GM21528 (cell line): ENCODE measurements at regions not wholly inside any gene's neighbourhood (a gene's known extent, or its start where the extent isn't known, plus 50 kb on each side); places are given as distances from the start of the nearest gene placed in this dataset.

Experiments used
- ATAC-seq: cut with Tn5 transposase; IDR thresholded peaks from one replicate; pipeline ENCODE4 v1.9.1; 2021; ENCODE audit warnings: mild to moderate bottlenecking, moderate library complexity; ENCODE audit not compliant: unreplicated experiment, low FRiP score

DNA sequence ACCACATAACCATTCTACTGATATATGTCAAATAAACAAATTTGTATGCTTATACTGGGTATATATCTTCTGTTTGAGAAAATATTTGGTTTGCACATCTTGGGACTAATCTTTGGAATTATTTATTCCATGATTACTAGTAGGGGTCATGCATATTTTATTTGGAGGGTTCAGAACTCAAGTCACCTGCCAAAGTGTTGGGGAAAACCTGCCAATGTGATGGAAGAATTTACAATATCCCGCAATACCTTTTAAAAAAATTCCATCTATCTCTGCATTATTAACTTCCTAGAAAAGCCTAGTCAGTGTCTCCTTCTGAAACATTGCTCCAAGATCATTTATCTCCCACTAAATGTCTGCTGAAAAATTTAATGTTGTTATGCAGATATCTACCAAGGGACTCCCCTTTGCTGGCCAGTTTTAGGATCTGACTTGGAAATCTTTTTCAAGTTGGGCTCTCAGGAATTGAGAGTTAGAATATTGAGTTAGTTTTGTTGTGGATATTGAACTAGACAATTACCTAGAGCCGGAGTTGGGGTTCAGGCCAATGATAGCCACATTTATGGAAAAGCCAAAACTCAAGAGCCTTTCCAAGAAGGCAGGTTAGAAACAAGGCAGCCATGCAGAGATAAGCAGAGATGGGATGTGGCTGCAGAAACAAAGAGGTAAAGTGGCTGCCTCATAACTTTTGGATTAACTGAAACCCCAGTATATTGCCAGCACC is 425.2 kb downstream of the ADAMTS20 start:
- ATAC-seq: no peak

- ATAC-seq: no peak
Observed at GRCh38 chr12:43123461-43123860, 428.5 kb downstream of the ADAMTS20 start.

GRCh38 chr12:43120150-43120549 is 431.9 kb downstream of the ADAMTS20 start:
- no peak for ATAC-seq

DNA sequence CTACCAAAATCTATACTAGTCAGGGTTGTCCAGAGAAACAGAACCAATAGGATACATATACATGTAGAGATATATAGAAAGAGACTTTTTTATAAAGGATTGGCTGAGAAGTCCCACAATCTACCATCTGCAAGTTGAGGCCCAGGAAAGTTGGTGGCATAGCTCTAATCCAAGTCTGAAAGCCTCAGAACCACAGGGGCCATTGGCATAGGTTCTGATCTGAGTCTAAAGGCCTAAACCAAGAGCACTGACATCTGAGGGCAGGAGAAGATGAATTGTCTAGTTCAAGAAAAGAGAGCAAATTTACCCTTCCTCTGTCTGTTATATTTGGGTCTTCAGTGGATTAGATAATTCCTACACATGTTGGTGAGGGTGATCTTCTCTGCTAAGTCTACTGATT is 433.1 kb downstream of the ADAMTS20 start:
- ATAC-seq: no peak

DNA sequence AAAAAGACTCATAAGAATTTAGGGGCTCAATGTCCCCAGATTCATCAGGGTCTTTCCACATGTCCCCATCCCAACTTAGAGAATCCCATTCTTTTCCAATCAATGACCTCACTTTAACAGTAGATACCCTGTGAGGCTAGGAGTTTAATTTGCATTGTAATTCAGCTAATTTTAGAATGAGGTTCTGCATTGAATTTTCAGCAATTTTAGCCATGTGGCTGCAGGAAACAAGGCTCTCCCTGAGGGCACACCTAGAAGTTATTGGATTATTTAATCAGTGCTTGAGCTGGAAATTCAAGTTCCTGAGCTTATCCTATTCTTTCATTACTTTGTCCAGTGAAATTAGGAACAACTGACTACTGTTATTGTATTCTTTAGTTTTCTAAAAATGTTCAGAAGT is 433.8 kb downstream of the ADAMTS20 start:
- no peak for ATAC-seq

DNA sequence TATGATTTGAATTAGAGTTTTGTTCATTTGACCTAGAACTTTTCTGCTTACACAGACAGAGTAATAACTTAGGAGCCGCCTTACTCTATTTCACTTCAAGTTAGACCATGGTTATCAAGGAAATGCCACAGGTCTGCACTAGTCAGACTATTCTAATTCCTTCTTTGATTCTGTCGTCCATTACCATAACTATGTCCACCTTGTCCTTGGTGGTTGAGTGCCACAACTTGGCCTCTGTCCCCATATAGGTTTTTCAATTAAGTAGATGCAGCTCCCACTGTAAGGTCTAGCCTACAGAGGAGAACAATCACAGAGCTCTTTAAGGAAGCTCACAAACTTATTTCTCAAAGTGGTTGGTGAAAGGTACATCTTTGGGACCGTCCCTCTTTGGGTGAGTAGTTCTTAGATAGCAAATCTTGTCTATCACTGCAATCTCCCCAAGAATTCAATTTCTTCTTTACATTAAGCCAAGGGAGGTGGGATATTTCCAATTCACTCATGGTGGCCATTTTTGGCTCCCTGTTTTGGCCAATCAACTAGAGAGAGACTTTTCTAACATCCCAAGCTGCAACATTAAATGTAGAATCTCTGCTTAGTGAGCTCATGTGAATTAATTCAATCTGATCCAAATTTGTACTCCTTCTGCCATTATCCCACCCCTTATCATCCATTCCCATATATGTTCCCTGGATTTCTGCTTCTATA is 434.6 kb downstream of the ADAMTS20 start:
- no peak for ATAC-seq

- no peak for ATAC-seq
Observed at GRCh38 chr12:43115441-43116160, 436.4 kb downstream of the ADAMTS20 start.

DNA sequence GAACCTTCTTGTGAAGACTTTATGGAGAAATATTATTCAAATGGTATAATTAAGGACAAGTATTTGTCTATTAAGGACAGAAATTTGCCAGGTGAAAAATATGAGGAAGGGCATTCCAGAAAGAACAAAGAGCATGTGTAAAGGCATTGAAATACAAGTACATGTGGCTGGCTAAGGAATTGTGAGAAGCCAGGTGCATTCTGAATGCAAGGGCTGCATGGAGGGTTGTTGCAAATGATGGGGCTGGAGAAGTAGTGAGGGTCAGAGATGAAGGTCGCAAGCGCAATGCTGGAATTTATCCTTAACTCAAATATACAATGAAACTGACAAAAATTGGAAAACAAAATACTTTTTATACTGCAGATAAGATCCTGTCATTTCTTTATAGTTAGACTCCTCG is 437.7 kb downstream of the ADAMTS20 start:
- ATAC-seq: no peak

- ATAC-seq: no peak
Observed at GRCh38 chr12:43113616-43114015, 438.4 kb downstream of the ADAMTS20 start.

DNA sequence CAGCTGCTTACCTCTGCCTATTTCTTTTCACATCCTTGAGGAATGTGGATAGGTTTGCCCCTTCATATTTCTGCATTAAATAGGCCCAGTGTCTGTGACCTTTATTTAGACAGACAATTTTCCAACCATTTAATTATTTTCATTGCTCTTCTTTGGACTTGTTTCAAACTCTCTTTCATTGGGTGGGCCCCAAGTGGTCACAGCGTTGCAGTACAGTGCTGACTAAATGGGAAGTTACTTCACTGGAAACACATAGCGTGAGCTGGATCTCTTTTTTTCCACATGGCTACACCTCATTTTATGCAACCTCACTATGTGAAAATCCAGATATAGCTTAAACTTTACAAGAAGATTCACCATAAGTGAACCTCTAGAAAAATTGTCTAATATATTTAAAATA is 438.9 kb downstream of the ADAMTS20 start:
- no peak for ATAC-seq

- no peak for ATAC-seq
Observed at GRCh38 chr12:43112101-43112920, 439.7 kb downstream of the ADAMTS20 start.

DNA sequence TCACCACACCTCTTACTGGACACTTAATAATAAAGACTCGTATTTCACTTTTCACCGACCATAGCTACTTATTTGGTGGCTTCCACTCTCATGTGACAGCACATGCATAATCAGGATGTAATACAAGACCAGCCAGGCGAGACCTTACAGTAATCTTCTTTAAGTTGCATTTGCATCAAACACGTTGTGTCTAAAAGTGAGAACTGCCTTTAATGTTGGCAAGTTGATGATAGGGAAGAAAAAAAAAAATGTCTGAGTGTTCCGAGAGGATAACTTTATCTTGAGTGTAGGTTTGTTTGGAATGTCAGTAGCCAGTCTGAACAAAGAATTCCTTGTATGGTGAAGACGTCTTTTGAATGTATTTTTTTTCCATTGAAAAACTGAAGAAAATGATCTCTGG is 440.4 kb downstream of the ADAMTS20 start:
- no peak for ATAC-seq

GRCh38 chr12:43109631-43110345 is 442.2 kb downstream of the ADAMTS20 start:
- no peak for ATAC-seq

GRCh38 chr12:43108656-43109055 is 443.3 kb downstream of the ADAMTS20 start:
- no peak for ATAC-seq

GRCh38 chr12:43107026-43107775 is 444.8 kb downstream of the ADAMTS20 start:
- ATAC-seq: no peak

GRCh38 chr12:43106355-43106754 is 445.6 kb downstream of the ADAMTS20 start:
- no peak for ATAC-seq

DNA sequence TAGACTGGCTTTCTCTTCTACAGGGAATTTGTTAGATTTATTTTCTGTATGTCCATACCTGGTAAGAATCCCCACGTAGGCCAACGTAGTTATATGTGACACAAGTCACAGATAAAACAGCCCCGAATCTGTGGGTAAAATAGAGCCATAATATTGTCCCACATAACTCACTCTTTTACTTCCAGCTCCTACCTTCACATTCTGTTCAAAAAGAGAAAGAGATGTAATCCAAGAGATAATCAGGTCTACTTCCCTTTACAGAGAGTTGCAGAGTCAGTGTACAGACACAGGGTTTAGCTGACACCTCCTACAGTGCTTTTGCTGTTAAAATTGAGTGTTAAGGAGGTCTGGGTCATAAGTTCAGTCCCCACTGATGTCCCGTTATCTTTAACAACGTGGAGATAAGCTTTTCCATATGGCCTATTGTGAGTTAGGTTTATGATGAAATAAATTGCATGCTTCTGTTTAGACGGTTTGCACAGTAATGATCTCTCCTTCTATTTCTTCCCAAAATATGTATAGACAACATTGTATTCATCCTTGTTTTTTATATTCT is 446.5 kb downstream of the ADAMTS20 start:
- ATAC-seq: no peak

DNA sequence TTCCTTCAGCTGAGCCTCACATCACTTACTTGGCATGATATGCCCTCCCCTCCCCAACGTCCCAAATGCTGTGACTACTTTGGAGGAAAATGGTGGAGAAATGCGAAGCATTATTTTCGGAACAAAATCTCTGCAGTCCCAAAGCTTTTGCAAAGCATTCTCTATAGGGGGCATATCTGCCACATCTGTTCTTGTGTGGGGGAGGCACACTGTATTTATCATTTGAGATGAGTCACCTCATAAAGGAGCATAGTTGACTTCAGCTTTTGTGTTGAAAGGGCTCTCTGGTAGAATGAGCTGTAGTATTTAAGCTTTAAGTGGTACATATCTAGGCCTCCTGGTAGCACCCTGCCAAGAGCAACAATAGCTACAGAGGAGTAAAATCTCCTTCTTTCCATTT is 447.5 kb downstream of the ADAMTS20 start:
- ATAC-seq: no peak

DNA sequence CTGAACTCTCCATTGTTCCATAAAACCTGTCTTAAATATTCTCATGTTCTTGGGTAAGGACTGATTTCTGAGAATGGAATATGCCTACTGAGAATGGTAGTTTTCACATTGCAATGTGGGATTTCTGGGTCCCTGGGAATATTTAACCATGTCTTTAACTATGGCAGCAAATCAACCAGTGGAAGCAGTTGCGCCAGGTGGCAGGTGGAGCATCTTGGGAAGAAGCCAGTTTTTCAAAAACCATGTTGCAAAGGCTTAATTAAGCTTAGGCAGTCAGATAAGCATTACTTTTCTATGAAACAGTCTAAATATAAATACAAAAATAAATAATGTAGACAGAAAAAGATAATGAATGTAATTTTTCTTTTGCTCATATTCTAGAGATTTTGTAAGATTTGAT is 448.1 kb downstream of the ADAMTS20 start:
- ATAC-seq: no peak
